SK-N-SH (cell line): ENCODE measurements at regions not wholly inside any gene's neighbourhood (a gene's known extent, or its start where the extent isn't known, plus 50 kb on each side); places are given as distances from the start of the nearest gene placed in this dataset.

ENCODE experiments used
- CTCF ChIP-seq: fragments of 200-600 bp; sonication (generic); IDR thresholded peaks from 2 replicates; pipeline ENCODE4 v1.6.1; 2017; ENCODE audit warnings: antibody characterized with exemption, mild to moderate bottlenecking, moderate library complexity
- ELF1 ChIP-seq: IDR thresholded peaks from 2 replicates; pipeline ENCODE4 v1.4.0; 2012
- EP300 ChIP-seq, 2 experiments: IDR thresholded peaks; 2 replicates each; pipeline versions ENCODE4 v1.4.0 to v1.6.1; 2012; ENCODE audit warnings: borderline replicate concordance in 1 of 2, low read depth in 1 of 2, low read length in 1 of 2
- IRF3 ChIP-seq: fragments of 150-350 bp; IDR thresholded peaks from 2 replicates; pipeline ENCODE4 v1.6.1; 2016; ENCODE audit warnings: mild to moderate bottlenecking, low read depth, low read length
- MEF2A ChIP-seq: IDR thresholded peaks from 2 replicates; pipeline ENCODE4 v1.4.0; 2012; ENCODE audit warnings: low read depth, borderline replicate concordance
- MXI1 ChIP-seq: IDR thresholded peaks from 2 replicates; pipeline ENCODE4 v1.6.1; 2012; ENCODE audit warnings: mild to moderate bottlenecking, low read depth, low read length, improper control_type of control experiment
- NFIC ChIP-seq: IDR thresholded peaks from 2 replicates; pipeline ENCODE4 v1.4.0; 2012; ENCODE audit warnings: borderline replicate concordance
- PBX3 ChIP-seq: IDR thresholded peaks from 2 replicates; pipeline ENCODE4; 2012
- POLR2AphosphoS5 ChIP-seq: IDR thresholded peaks from 2 replicates; pipeline ENCODE4 v1.6.1; 2012; ENCODE audit warnings: low read depth, low read length
- RAD21 ChIP-seq: IDR thresholded peaks from 2 replicates; pipeline ENCODE4 v1.6.1; 2012; ENCODE audit warnings: mild to moderate bottlenecking, low read length
- REST ChIP-seq: IDR thresholded peaks from 2 replicates; pipeline ENCODE4 v1.6.1; 2012; ENCODE audit warnings: mild to moderate bottlenecking, low read depth, low read length, moderate library complexity
- SMC3 ChIP-seq: IDR thresholded peaks from 2 replicates; pipeline ENCODE4 v1.6.1; 2012; ENCODE audit warnings: low read depth, low read length, improper control_type of control experiment
- TAF1 ChIP-seq: IDR thresholded peaks from 2 replicates; pipeline ENCODE4 v1.6.1; 2012; ENCODE audit warnings: low read depth, mild to moderate bottlenecking, low read length, moderate library complexity, borderline replicate concordance
- TEAD4 ChIP-seq: IDR thresholded peaks from 2 replicates; pipeline ENCODE4 v1.4.0; 2012; ENCODE audit warnings: mild to moderate bottlenecking, borderline replicate concordance; ENCODE audit not compliant: insufficient read depth

DNA sequence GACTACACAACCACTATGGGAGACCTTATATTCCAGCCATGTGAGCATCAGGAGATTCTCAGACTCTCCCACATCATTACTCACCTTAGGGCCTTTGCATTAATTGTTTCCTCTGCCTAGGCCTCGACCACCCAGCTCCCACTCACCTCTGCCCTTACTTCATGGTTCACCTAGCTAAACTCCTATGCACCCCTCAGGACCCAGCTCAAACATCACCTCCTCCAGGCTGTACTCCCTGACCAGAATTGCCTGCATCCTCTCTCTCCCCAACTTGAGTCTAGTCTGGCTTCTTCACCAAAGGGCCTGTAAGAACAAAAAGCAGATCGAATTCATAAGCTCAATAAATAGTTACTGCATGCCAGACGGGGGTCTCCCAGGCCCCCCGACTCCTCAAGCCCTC lies 53.1 kb upstream of the FAM174B start:
- no peak for TF ChIP-seq SMC3
- no peak for TF ChIP-seq CTCF
- TF ChIP-seq REST, result no peak
- no peak for TF ChIP-seq RAD21
- no peak for TF ChIP-seq MXI1
- no peak for TF ChIP-seq IRF3
- TF ChIP-seq ELF1, result no peak
- no peak for TF ChIP-seq POLR2AphosphoS5
- TF ChIP-seq TAF1, result no peak
- no peak for TF ChIP-seq MEF2A
- no peak for TF ChIP-seq EP300 (IDR thresholded peaks at IDR 0.05; ENCODE audit: borderline replicate concordance in 1 of 2, low read depth in 1 of 2, low read length in 1 of 2)
- no peak for TF ChIP-seq NFIC
- TF ChIP-seq PBX3, result no peak
- no peak for TF ChIP-seq TEAD4
